Skin epidermis (tissue), 12 donors: ENCODE measurements at regions not wholly inside any gene's neighbourhood (a gene's known extent, or its start where the extent isn't known, plus 50 kb on each side); places are given as distances from the start of the nearest gene placed in this dataset.
"Not testable (repeated sequence)": the region's sequence is repeated elsewhere in the genome, so short reads cannot be mapped to it uniquely, and the experiment has no call there.

Experiments
- H3K27ac ChIP-seq, 21 experiments: fragments of 200-600 bp; sonication (generic) in 11 of 21; one replicate each; pipeline ENCODE4 v1.5.0; 2020; ENCODE audit warnings: mild to moderate bottlenecking in 3 of 21, inconsistent platforms in 2 of 21, moderate library complexity in 2 of 21
- H3K4me3 ChIP-seq, 7 experiments: fragments of 200-600 bp; sonication (generic) in 2 of 7; one replicate each; pipeline ENCODE4 v1.5.0; 2020; ENCODE audit warnings: inconsistent platforms in 2 of 7, mild to moderate bottlenecking in 2 of 7, moderate library complexity in 1 of 7

DNA sequence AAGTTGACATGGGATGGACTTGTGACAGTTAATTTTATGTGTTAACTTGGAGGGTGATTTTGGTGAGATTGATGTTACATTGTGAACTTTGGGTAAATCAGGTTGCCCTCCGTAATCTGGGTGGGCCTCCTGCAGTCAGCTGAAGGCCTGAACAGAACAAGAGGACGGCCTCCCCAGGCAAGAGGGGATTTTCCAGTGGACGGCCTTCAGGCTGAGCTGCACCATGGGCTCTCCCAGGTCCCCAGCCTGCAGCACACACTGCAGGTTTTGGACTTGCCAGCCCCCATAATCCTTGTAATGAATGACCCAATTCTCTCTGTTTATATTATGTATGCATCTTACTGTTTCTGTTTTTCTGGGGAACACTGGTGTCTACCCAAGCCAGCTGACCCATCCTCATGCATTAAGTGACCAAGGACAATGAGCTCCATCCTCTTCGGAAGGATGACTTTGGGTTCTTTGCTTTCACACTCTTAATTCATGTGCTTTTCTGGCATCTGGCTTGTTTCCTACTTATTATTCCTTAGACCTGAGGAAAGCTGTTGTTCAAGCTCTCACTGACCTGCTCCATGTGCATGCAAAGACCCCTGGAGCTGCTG lies 64.2 kb downstream of the DACT2 start:
- no peak overlapping the region for H3K27ac ChIP-seq
- H3K4me3 ChIP-seq, result no peak overlapping the region

GRCh38 chr6:168252267-168252666 lies 67.3 kb downstream of the DACT2 start:
- Histone ChIP-seq H3K4me3 (no peak overlapping the region), H3K27ac (no peak overlapping the region)

GRCh38 chr6:168250250-168250649 lies 69.3 kb downstream of the DACT2 start:
- no peak overlapping the region for H3K27ac ChIP-seq
- H3K4me3 ChIP-seq, result no peak overlapping the region

GRCh38 chr6:168249746-168250145 lies 69.8 kb downstream of the DACT2 start:
- Histone ChIP-seq H3K4me3 (no peak overlapping the region), H3K27ac (no peak overlapping the region)

DNA sequence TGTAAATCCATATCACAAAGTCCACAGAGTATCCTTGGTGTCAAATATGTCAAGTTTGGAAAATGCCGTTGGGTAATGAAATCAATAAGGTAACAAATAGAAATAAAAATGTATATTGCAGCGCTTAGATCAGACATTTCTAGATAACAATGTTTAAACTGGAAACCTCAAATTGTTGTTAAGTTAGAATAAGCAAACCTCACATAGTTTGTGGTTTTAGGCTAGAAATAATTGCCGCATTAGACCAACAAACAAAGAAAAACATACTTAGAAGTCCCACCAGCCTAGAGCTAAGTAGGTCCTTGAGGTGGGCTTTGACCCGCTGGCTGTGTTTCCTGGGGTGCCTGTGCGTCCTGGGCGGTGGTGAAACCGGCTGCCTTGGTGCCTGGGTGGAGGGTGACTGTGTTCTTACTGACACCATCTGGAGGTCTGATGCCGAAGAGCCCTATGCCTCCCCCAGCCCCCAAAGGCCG lies 71.4 kb downstream of the DACT2 start:
- no peak overlapping the region for H3K4me3 ChIP-seq
- H3K27ac ChIP-seq, result no peak overlapping the region

GRCh38 chr6:168247443-168248147 lies 72.0 kb downstream of the DACT2 start:
- H3K27ac ChIP-seq, result no peak overlapping the region

DNA sequence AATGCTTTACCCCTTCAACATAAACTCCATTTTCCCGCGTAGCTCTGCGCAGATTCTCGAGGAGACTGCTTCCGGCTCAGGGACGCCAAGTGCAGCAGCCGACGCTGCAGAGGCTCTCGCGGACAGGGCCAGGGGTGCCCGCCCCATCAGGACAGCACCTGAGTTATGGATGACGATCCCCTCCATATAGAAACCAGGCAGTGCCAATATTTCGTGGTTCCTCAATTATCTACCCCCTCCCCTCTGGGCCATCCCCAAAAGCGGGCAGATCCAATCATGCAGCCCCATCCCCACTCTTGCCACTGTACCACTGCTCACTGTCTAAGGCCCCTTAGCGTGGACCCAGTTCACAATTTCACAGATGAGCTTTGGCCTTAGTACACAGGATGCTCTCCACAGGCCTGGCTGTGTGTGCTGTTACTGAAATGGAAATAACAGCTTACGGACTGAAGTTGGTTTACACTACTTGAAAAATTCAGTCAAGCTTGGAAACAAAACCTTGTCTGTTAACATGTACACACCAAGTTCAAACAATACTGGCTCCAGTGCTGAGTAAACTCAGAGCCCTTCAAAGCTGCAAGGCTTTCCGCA lies 74.5 kb downstream of the DACT2 start:
- no peak overlapping the region for H3K27ac ChIP-seq
- no peak overlapping the region for H3K4me3 ChIP-seq

More at GRCh38 chr6:168247443-168248147, 72.0 kb downstream of the DACT2 start:
- H3K4me3 ChIP-seq, result no peak overlapping the region

DNA sequence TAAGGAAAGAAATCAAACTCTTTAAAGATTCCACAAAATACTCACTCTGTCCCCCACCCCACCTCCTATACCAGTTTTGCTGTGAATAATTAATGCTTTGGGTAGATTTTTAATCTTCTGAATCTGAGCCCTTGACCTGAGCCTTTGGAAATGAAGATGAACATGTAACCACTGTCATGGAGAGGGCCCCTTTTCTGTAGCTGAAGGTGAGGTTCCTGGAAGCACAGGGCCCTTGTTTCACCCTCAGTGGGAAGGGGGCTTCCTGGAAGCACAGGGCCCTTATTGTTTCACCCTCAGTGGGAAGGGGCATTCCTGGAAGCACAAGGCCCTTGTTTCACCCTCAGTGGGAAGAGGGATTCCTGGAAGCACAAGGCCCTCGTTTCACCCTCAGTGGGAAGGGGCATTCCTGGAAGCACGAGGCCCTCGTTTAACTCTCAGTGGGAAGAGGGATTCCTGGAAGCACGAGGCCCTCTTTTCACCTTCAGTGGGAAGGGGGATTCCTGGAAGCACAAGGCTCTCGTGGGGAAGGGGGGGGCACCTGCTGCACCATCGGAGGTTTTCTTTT lies 75.7 kb downstream of the DACT2 start:
- Histone ChIP-seq H3K27ac (no peak overlapping the region), H3K4me3 (no peak overlapping the region)

GRCh38 chr6:168242940-168243225 lies 76.7 kb downstream of the DACT2 start:
- Histone ChIP-seq H3K4me3 (no peak overlapping the region), H3K27ac (no peak overlapping the region)

- Histone ChIP-seq H3K27ac (no peak overlapping the region), H3K4me3 (no peak overlapping the region)
Measured at GRCh38 chr6:168242111-168242939, 77.3 kb downstream of the DACT2 start.

DNA sequence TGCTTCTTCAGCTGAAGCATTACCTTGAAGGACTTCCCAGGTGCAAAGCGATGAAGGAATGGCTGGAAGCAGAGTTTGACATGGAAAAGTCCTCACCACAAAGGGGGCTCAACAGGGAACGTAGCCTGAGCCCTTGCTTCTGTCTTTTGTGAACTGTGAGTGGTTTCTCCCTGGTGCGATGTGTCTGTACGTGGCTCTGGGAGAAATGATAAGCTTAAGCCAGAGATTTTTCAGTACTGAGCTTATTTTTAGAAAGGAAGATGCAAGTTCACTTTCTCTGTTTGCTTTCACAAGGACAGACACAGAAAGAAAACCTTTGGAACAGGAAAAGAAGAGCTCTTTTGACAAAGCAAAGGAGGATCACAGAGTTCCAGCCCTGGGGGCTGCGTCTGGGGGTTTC lies 79.4 kb downstream of the DACT2 start:
- no peak overlapping the region for H3K27ac ChIP-seq
- H3K4me3 ChIP-seq, result no peak overlapping the region

GRCh38 chr6:168239044-168239773 lies 80.4 kb downstream of the DACT2 start:
- Histone ChIP-seq H3K4me3 (no peak overlapping the region), H3K27ac (peak overlapping the region in 5 of 21 experiments; percentile 6 to 60 (median 40))

DNA sequence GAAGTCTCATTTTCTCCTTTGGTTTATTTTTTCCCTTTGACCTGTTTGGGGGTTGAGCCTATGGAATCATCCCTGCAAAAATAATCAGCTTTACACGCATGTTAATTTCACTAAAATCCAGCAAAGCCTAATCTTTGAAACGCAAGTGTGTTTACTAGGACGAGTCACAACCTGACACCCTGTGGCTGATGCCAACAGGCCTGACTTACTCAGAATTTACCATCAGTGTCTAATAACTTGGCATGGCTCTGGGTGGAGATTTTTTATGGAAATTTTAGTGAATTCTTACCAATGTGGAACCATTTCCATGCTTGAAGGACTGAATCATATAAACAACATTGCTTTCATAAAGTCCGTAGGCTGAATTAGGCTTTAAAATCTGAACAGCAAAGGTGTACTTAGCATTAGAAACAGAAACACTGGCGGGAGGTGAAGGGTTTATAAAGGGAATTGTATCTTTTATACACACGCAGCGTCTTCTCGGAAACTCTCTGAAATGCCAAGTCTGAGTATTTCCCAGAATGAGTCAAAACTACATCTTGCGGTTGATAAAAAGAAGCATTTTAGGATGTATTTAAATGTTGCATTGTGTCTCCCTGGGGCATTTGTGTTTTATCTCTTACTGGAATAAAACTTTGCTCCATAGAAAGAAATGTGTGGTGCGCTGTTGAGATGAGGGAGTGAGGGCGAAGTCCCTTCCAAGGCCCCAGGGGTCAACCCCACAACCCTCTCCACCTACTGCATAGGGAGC lies 81.2 kb downstream of the DACT2 start:
- H3K4me3 ChIP-seq, result no peak overlapping the region
- H3K27ac ChIP-seq, result peak overlapping the region in 5 of 21 experiments; percentile 6 to 60 (median 37)

- H3K4me3 ChIP-seq, H3K27ac ChIP-seq: not testable (repeated sequence)
Measured at GRCh38 chr6:168233875-168234213, 85.7 kb downstream of the DACT2 start.

GRCh38 chr6:168232989-168233874 lies 86.3 kb downstream of the DACT2 start:
- Histone ChIP-seq H3K4me3 (no peak overlapping the region), H3K27ac (no peak overlapping the region)

DNA sequence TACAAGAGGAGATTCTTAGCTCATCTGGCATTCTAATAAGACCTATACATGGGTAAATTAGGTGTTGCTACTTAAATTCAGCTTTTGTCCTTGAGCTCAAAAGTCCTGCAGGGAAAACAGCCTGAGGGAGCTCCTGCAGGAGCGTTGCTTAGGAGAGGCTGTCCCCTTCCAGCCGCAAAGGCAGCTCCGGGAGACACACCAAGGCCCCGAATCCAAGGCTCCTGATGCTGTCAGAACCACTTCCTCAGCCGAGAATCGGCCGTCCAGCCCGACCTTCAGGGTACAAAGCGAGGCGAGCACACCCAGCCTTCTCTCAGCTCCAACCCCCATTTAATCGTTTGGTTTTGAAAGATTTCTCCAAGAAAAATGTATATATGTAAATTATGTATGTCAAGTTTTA lies 87.0 kb downstream of the DACT2 start:
- H3K4me3 ChIP-seq, result no peak overlapping the region
- H3K27ac ChIP-seq, result no peak overlapping the region

- Histone ChIP-seq H3K4me3 (no peak overlapping the region), H3K27ac (no peak overlapping the region)
Measured at GRCh38 chr6:168232062-168232461, 87.5 kb downstream of the DACT2 start.

- Histone ChIP-seq H3K4me3 (no peak overlapping the region), H3K27ac (no peak overlapping the region)
Measured at GRCh38 chr6:168231393-168231957, 88.1 kb downstream of the DACT2 start.
